Superior temporal gyrus (tissue), 1 donor: ENCODE measurements at regions not wholly inside any gene's neighbourhood (a gene's known extent, or its start where the extent isn't known, plus 50 kb on each side); places are given as distances from the start of the nearest gene placed in this dataset.
"Not testable (repeated sequence)": the region's sequence is repeated elsewhere in the genome, so short reads cannot be mapped to it uniquely, and the experiment has no call there.

ENCODE experiments used
- DNase-seq: peaks from one replicate; pipeline ENCODE4 v3.0.0-alpha.2; 2016; ENCODE audit errors: extremely low spot score

DNA sequence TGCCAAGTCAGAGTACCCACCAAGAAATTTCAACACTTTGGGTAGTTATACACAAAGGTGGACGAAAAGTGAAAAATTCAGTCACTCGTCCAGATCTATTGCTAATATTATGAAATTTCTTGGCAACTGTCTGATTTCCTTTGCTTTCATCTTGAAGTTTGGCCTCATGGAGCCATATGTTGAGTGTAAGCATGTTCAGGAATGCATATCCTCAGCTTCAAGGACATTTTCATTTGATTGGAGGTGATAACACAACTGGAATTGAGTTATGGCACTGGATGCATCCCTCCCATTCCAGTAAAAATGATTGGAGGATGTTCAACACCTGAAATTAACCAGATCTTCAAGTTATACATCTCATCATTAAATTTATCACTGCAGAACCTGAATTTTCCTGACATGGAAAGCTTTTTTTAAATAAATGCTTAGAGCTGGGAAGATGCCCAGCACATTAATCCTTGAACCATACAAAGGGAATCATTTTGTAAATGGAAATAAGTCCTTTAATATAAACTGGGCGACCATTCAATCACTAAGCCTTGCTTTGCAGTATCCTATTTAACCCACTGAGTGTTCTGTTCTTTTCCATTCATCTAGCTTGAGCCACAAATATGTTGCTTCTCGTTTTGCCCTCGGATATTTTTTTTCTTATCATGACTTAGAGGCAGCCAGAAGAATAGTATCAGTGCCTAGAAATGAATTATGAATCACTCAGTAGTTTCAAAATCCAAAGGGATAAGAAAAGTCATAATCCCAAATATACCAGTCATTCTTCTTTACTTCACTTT, 273.7 kb upstream of the PIK3R1 start:
- DNase-seq: no peak

DNA sequence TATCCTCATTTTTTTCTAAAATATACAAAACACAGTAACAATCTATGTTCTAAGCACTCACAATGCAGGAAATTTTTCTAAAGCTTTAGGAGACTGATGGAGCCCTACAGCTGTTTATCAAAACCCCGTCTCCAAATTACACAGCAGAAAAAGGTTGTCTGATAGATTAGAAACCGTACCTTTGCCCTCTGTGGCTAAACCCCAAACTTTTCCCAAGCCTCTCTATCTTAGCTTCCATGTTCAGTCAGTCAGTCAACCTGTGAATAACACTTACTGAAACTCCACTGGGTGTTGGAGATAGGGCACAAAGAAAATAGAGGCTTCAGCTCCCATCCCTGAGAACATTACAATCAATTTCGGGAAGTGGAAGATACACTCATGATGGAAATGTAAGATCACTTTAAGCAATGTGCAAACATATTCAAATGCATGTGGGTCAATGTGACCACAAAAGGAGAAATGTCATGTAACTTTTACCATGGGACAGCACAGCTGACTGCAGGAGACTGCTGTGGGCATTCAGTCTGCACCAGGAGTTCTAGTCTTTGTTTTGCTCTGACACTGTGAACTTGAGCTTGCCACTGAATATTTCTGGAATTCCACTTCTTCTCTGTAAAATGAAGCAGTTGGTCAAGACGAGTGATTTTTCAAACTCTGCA, 279.5 kb upstream of the PIK3R1 start:
- no peak for DNase-seq

DNA sequence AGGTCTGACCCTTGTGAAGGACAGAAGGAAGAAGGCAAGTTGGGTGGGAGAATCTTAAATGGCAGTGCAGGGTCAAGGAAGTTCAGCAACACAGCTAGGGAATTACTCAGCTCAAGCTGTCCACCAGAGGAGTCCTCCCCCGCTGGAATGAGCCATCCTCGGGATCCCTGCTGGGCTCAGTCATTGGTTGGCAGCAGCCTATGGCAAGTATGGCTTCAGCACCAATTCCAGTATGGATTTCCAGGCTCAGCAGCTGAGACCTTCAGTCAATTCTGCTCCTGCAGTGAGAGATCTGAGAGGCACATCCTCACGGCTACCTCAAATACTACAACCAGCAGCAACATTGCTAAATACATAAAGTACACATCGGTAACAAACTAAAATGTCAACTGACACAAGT, 280.6 kb upstream of the PIK3R1 start:
- no peak for DNase-seq

- DNase-seq: no peak
These were observed 290.0 kb upstream of the PIK3R1 start for GRCh38 chr5:67925511-67925910.

DNA sequence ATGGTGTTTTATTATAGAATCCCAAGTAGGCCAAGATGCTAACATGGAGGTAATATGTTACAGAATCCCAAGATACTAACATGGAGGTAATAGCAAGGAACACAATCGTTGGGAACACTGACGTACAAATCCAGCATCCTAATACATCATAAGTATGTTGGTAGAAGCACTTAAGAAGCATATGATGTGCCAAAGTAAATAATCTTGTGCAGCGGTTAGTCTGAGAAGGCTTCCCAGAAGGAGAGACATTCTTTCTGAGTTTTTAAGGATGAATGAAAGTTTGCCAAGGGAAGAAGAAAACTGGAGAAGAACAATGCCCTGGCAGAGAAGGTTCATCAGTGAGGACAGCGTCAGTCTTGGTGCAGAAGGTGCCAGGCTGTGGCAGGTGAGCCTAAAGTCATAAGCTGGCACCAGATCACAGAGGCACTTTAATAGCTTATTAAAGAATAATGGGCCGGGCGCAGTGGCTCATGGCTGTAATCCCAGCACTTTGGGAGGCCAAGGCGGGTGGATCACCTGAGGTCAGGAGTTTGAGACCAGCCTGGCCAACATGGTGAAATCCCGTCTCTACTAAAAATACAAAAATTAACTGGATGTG, 294.5 kb upstream of the PIK3R1 start:
- DNase-seq: no peak

- not testable (repeated sequence) for DNase-seq
These were observed 296.0 kb upstream of the PIK3R1 start for GRCh38 chr5:67919532-67919931.

GRCh38 chr5:67917561-67917960, 298.0 kb upstream of the PIK3R1 start:
- no peak for DNase-seq

GRCh38 chr5:67910546-67910945, 305.0 kb upstream of the PIK3R1 start:
- no peak for DNase-seq

GRCh38 chr5:67908126-67908765, 307.3 kb upstream of the PIK3R1 start:
- DNase-seq: no peak

- DNase-seq: no peak
These were observed 311.2 kb upstream of the PIK3R1 start for GRCh38 chr5:67904366-67904765.

DNA sequence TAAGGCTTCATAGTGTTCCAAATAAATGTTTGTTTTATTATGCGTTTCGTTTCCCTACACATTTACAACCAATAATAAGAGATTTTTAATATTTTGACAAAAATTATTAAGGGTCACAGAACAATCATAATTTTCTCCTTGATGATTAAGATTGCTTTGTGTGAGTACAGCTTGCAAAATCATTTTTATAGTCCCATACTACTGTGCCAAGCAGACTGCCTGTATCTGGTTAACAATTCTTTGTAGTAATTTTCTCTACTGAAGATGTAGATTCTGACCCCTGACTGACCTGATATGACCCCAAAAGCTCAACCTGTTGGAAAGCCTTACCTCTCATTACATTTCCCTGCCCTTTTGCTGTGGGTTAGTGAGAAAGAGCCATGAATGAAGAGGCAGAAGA, 311.9 kb upstream of the PIK3R1 start:
- no peak for DNase-seq

- no peak for DNase-seq
These were observed 312.4 kb upstream of the PIK3R1 start for GRCh38 chr5:67903121-67903520.

DNA sequence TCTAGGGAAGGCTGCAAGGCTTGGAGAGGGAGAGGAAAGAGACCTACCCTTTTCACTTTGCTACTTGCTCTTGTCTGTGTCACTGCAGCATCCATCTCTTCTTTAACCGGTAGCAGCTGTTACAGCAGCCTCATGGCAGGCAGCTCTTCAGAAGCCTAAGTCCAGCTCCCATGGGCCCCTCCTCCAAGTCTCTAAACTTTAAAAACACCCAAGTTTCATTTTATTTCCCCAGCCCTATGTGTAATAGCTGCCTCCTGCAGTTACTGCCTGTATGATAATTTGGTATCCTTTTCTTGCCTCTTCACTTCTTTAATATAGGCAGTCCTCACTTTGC, 313.1 kb upstream of the PIK3R1 start:
- no peak for DNase-seq

DNA sequence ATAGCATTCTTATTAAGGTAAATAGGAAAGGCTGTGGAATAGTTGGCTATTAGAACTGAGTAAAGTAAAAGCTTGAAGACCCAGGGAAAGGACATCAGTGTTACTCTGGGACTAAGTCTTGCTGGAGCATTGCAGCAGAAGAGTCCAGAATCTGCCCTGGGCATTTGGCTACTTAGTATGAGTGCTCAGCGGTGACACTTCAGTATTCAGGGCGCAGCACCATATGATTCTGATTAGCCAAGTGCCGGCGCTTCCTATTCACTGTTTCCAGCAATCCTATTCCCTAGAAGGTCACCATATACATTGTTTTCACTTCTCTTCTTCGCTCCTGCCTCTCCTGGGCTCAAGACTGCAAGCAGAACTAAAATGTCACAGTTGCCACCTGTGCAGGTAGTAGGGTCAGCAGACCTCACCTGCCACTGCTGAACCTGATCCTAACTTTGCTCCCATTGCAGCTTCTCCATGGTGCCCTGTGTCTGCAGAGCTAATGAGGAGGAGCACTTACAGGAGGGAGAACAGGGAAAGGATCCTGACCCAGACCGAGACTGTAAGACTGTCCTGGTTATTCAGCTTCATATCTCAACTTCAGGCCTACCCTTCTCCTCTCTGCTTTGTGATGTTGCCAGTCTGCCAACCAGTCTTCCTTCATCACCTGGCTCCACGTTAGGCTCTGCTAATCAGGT, 313.6 kb upstream of the PIK3R1 start:
- DNase-seq: no peak

DNA sequence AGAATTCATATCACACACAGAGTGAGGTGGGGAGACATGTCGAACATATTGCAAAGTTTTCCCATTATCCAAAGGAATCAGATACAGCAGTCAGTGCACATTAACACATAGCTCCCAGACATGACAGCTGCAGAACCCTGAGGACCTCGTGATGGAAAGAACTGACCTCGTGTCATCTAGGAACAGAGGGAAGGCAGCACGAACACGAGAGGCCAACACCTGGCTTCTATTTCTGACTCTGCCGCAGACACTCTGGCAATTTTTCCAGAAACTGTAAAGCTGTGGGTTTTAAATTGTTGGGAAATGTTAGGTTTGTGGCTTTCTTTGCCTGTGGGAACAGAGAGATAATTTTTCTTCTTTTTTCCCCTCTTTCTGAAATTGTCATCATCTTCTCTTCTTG, 315.0 kb upstream of the PIK3R1 start:
- DNase-seq: no peak

GRCh38 chr5:67897980-67898379, 317.6 kb upstream of the PIK3R1 start:
- no peak for DNase-seq

DNA sequence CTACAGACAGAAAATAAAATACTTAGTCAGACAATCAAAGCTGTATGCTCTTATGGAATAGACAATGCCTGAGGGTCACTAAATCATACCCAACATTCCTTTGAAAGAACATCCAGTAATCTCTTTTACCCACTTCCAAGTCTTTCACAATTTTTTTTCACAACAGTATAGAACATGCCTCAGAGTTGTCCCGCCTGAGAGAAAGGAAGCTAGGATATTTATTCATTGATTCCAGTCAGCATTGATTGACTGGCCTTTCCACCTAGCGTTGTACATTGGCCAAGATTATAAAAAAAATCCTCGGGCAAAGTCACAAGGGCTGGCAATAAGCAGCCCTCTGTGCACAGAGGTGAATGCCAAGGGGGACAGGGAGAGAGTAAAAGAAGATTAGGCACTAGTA, 318.1 kb upstream of the PIK3R1 start:
- DNase-seq: no peak

GRCh38 chr5:67896930-67897313, 318.6 kb upstream of the PIK3R1 start:
- no peak for DNase-seq

DNA sequence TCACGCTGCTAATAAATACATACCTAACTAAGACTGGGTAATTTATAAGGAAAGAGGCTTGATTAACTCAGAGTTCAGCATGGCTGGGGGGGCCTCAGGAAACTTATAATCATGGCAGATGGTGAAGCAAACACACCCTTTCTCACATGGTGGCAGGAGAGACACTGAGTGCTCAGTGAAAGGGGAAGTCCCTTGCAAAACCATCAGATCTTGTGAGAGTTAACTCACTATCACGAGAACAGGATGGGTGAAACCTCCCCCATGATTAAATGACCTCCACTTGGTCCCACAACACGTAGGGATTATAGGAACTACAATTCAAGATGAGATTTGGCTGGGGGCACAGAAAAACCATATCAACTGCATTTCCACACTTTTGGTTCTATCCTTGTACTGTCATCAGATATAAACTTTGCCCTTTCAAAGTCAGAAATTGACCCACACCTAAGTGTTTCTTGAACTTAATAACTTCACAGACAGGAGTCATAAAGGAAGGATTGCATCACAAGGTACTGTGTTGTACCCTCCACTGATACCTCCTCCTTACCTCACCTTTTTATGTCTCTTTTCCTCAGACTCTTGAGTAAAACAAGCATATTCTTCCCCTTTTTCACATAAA, 319.1 kb upstream of the PIK3R1 start:
- no peak for DNase-seq

DNA sequence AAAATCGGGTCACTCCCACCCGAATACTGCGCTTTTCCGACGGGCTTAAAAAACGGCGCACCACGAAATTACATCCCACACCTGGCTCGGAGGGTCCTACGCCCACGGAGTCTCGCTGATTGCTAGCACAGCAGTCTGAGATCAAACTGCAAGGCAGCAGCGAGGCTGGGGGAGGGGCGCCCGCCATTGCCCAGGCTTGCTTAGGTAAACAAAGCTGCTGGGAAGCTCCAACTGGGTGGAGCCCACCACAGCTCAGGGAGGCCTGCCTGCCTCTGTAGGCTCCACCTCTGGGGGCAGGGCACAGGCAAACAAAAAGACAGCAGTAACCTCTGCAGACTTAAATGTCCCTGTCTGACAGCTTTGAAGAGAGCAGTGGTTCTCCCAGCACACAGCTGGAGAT, 325.7 kb upstream of the PIK3R1 start:
- not testable (repeated sequence) for DNase-seq

- DNase-seq: no peak
These were observed 327.8 kb upstream of the PIK3R1 start for GRCh38 chr5:67887748-67888161.

DNA sequence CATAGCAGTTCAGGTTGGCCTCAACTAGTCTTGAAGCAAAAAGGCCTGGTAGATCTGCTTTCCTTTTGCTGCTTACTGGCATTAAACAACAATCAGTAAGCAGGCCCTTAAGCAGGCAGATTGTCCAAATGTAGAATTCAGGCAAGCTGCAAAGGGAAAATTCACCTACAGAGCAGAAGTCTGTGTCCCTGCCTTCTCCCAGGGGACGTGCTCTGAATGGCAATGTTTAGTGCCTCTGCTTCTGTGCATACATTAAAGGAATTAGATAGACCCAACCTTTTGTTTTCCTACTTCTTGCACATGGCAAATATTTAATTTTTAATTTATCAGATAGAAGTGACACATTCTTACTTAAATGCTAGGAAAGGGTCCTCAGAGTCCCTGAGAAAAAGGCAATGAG, 328.8 kb upstream of the PIK3R1 start:
- no peak for DNase-seq
